Ammon's horn (tissue), 1 donor: ENCODE measurements at regions not wholly inside any gene's neighbourhood (a gene's known extent, or its start where the extent isn't known, plus 50 kb on each side); places are given as distances from the start of the nearest gene placed in this dataset.

Experiments
- DNase-seq: peaks from one replicate; pipeline ENCODE4 v3.0.0-alpha.2; 2016; ENCODE audit warnings: low spot score

DNA sequence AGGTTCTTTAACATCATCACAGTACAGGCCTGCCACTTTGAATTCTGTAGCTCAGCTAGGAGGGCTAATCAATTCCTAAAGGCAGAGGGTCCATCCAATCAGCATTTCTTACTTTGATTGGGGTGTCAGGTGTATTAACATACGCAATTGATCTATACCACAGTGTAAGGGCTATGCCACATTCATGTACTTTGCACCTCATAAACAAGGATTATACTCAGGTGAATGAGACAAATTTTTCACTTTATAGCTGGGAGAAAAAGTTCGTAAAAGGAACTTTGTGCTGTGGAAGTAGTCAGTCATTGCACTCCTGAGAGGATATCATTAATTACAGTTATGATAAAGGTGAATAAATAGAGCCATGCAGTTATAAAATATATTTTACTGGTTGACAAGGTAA is 119.9 kb upstream of the AHR start:
- no peak for DNase-seq

DNA sequence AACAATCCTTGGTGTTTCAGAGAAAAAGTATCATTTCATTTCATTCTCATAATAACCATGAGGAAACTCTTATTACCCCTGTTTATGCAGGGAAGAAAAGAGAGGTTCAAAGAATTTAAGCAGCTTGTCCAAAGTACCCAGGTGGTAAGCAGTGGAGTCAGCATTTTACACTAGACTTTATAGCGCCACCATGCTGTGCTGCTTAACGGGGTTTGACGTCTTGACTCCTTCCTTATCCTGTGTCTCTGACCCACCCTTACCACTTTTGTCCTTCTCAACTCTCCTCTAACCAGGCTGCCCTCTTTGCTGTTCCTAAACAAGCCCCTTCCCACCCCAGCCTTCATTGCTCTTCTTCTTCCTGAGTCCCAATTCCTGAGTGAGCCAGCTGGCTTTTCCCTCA is 117.0 kb upstream of the AHR start:
- no peak for DNase-seq

DNA sequence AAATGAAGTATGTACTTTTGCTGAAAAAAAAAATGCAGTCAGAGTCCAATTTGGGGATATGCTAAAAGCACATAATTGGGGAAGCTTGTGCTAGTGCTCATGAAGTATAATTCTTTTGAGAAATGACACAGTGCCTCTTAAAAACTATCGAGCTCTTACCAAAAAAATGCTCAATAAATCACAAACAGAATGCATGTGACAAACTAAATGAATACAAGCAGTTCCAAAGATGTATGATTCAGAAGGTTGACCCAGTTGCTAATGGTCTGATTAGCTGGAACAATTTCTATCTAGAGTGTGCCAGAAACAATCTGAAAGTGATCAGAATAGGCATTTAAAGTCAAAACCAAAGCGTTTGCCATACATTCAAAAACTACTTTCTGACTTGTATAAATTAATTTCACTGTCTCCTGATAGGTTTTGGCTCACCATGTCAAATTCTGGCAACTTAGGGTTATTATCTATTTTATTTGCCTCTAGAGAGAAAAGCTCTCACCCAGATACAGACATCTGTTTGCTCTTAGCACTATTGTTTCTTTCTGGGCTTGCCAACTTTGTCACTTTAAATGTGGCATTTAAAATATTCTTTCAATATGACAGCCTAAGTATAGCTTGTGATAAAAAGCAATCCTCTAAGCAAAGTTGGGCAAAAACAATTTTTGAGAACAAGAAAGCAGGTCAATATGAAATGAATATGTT is 114.7 kb upstream of the AHR start:
- no peak for DNase-seq

DNA sequence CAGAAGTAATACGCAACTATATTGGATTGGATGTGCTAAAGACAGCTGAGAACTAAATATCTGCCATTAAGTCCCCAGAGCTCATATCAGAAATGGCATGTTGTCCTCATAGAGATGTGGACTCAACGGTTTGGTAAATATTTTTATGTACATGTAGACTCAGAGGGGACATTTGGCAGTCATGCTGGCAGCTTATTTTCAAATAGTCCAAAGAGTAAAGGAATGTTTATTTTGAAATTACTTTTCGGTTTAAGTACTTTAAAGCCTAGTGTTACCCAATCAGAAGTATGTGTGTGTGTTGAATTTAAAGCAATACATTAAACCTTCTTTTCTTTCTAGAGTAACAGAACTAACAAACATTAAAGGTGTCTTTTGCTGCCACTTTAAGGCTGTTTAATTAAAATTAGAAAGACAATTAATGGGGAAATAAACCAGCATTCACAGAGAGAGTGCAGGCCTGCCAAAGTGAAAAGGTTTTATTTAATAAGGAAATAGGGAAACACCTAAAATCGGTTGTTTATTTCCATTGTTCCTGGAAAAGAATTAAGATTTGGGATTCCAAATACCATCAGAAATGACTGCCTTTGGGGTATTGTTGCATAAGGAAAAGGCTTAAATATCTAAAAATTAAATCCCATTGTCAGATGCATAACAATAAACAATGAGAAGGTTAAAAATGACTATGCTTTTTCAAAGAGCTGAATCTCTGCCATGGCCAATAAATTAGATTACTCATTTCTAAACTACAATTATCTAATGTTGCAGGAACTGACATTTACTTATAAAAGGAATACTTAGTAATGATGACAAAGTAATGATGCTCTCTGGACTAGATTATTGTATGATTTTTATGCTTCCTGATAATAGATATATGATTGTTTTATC is 113.4 kb upstream of the AHR start:
- no peak for DNase-seq

DNA sequence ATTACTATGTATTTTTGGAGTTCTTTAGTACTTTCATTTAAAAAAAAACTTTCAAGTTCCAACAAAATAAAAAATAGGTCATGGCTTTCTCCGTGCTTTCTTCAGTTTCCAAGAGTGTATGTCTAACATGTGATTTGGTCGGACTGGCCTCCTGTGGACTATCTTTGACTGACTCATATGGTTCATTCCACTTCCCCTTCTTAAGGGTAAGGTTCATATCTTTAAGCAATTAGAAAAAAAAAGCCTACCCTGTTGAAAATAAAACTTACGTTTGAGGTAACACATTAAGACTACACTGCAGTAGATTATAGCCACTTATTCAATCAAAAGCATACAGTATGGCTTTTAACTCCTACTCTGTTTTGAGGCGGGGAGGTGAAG is 112.8 kb upstream of the AHR start:
- DNase-seq: peak; percentile 20

DNA sequence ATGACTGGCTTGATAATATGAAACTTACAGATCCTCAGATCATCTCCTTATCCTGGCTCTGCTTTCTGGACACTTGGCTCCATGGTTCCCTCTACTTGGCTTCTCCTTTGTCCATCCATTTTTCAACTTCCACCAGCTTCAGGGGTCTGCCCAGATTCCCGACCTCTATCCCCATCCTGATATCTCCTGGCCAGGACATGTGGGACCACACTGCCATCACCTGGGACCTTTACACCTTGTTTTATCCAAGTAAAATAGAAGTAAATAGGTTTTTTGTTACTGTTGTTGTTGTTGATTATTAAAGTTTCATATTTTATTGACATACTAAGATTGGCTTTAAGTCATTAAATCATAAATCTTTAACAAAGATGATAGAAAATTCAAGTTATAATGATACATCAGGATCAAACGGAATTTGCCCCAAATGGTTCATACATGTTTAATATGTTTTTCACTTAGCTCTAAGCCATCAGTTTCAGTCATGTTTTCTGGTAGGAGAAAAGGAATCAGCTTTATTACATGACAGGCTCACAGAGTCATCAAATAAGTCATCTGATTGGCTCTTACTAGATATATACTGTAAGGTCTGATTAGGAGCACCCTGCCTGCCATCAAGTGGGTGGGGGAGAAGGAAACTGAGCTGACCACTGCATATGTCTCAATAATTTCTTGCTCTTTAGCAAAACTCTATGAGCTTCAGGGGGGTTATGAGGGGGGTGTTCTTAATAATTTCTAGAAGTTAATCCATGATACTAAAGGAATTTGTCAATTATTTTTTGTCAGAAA is 111.5 kb upstream of the AHR start:
- no peak for DNase-seq

DNA sequence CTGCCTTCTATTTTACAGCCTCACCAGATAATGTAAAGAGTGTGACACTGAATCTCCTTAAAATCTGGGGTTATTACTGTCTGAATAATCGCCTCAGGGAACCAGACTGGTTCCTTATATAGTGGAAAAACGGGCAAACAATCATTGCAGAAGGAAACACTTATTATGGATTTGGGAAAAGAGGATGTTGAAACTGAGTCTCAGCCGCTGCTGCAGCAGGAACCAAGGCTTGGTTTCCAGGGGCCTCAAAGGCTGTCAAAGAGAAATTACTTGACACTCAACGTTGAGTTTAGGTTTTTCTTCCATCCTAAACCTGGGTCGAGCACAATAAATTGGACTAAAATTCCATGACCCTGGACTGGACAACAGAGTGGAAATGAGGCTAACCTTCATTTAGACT is 103.8 kb upstream of the AHR start:
- DNase-seq: no peak

DNA sequence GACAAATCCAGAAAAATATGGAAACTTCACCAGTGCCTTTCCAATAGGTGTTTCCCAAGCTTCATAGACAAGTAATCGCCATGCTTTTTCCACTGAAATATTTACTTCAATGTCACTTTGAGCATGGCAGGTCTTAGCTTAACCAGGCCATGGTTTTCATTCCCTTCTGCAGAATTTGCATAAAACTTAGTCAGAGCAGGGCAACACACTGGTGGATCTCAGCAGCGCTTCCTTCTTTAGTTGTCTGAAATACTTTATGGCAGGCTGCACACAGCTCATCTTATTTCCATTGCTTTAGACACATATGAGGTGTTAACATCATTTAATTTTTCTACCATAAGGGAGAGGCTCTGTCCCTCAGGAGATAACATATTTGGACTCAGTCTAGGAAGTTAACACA is 102.9 kb upstream of the AHR start:
- no peak for DNase-seq

DNA sequence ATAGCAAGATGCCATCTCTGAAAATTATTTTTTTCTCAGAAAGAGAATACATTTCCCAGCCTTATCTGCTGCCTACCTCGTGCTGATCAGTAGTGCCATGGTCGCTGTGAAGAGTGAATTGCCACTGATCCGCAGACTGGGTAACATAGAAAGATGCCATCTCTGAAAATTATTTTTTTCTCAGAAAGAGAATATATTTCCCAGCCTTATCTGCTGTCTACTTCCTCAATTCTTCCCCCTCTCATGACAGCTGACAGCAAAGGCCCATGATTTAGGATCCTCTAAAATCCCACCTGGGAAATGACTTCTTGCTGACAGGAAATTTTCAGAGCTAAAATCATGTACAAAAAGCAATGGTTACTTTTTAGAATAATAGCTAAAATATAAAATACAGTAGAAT is 92.5 kb upstream of the AHR start:
- no peak for DNase-seq

DNA sequence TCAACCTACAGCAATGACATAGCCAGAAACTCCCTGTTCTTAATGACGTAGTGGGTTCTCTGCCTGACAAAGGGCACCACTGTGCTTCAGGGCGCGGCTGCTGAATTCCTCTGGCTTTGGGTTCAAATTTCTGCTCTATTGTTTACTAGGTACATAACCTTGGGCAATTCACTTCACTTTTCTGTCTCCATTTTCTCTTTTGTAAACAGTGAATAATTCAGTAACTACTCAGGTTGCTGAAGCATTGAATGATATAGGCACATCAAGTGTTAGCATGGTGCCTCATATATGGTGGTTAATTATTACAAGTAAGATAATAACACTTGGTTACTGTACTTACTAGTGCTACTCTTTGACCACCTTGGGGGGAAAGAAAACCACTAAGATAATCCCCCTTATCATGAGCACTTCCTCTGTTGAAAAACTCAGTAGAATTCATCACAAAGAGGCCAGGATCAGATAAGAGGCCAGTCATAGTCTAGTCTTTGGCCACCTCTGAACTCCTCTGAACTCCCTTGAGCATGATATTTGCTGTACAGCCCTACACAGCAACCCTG is 92.0 kb upstream of the AHR start:
- DNase-seq: no peak

DNA sequence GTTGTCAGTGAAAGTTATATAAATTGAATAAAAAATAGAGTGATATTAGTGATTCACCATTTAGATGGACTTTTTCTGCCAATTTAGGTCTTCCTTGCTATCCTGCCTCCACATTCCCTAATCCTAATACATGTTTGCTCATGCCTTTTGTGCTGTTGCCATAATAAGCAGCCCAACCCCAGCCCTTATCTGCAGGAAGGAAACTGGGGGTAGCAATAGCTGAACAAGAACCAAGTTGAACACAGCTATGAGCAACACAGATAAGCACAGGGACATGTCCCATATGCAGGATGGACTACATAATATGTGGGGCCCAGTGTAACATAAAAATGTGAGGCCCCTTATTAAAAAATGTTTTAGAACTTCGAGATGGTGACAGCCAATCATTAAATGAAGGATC is 91.2 kb upstream of the AHR start:
- DNase-seq: no peak

DNA sequence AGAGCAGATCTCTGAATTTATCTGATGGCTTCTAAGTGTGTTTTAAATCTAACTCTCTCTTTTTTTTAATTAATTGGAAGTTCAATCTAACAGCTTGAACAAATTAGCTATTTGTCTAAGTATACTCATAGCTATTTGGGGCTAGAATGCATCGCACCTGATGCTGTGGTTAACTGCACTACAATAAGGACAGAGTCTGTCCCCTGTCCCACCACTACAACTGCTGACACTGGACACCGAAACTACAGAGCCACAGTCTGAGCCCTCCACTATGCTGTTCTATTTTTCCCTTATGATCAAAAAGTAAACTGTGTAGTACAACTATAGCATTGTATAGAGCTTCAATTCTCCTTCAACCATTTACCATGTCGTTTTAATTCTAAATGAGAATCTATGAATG is 89.4 kb upstream of the AHR start:
- DNase-seq: no peak

DNA sequence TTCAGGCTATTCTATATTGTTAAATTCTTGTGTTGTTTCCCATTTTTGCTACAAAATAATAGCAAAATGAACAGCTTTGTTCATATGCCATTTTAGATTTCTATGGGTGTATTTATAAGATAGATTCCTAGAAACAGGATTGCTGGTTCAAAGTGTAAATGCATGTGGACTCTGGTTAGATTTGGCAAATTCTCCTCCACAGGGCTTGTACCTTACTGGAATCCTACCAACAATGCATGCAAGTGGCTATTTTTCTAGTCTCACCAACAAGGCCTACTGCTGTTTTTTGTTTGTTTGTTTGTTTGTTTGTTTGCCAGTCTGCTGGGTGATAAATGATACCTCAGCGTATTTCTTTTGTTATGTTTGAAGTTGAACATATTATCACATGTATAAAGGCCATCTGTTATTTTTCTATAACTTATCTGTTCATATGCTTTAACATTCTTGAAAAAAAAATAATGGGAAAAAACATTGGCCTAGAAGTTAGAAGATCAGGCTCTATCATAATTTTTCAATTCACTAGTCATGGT is 87.1 kb upstream of the AHR start:
- no peak for DNase-seq

DNA sequence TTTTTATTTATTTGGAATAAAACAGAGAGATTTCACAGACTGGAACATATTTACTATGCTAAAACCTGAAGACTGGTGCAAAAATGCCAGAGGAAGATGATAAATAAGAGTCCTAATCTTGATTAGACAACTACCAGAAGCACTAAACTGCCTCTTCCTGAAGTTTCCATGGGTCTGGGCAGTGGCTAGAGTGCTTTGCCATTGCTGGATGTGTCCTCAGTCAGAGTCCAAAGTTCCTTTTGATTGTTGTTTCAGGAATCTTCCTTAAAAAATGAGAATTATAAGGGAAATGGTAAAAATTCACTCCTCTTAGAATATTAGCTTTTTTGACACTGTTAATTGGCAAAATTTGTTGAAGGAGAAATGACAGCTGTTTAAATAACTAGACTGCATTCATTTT is 86.3 kb upstream of the AHR start:
- no peak for DNase-seq

DNA sequence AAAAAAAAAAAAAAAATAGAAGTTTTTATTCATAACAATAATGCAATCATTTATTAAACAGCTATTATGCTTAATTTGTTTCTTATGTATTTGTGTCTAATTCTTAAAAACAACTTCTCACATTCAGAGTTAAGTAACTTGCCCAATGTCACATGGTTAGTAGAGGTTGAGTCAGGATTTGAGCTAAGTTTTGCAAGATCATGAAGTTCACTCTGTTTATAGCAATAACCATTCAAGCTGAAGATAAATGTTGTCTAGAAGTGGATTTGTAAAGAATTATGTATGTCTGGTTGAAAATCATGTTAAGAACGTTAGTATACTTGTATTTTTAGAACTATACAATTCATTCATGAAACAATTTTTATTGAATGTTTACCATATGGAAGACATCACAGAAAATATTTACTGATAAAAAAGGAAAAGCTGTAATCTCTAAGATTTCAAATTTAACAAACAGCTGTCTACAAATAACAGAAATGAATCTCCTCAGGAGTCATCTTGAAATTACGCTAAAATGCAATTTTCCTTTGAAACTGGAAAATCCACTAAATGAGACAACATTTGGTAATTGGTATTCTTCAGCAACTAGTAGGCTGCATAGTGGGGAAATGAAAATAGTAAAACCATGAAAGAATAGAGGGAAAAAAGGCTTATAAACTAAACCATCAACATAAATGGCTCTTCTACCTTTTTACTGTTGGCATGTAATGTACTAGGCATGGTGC is 70.5 kb upstream of the AHR start:
- no peak for DNase-seq

DNA sequence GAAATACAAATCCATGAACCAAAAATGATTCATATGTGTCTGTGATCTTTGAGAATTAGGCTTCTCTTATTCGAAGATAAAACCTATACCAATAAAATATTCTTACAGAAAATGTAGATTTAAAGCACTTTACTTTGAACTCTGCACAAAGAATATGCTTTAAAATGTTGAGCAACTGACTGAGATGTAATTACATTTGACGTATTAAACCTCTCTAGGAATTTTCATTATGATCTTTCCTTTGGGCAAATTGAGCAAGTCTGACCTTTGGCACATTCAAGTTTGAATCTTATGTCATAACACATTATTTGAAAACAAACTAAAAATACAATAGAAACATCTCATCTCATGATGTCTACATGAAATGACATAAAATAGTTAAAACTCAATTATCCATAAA is 69.2 kb upstream of the AHR start:
- DNase-seq: no peak

DNA sequence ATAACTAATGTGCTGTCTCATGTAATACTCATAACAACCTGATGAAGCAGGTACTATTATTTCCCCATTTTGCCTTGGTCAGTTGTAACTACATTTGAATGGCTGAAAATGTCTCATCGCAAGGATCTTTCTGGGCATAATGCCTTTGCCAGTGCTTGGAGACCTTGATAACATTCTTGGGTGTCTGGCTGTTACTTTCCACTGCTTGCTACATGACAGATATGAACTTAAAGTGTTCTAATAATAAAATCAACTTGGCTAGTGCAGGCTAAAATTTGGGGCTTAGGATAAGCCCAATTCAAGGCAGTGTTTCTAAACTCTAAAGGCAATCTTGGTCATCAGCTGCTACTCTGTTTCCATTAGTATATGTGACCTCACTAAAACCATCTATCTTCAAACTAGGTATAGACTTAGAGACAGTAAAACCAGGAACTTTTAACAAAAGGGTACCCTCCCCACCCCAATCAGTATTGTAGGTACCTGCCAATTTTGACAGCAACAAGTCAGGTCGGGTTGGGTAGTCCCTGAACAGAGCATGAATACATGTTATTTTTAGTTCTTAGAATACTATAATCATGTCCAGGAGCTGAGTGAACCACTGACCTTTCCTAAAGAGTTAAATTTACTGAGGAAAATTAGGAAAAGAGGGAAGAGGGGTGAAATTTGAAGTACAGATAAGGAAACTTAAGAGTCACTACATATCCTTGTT is 68.2 kb upstream of the AHR start:
- DNase-seq: no peak

DNA sequence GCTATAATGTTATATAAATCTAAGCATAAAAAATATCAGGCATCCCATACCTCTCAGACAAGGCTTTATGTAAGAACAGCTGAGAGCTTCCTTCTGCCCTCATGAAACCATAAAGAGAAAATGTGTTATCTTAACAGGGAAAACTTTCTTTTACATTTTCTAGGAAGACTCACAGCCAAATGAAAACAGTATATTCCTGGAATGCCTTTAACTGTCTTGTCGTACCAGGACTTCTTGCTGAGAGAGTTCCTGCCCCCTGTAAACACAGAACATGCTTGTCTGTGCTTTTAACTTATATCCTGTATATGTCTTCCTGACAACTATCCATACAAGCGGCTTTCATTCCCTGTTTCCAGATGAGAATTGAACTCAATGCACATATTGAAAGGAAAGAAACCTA is 64.8 kb upstream of the AHR start:
- no peak for DNase-seq

DNA sequence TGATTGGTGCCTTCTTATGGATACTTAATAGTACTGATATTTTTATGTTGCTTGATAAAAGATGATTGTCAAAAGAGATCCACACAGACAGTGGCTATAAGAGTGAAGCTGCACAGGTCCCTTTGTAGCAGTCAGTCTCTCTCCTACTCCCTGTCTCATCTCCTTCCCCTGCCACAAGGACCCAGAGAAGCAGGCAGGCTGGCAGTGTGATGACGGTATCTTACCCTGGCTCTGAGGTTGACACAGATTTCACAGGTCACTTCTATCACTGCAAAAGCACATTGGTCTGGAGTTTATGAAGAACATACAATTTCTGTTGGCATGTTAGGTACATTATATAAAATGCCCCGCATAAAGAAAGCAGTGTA is 64.4 kb upstream of the AHR start:
- peak; percentile 26 for DNase-seq

DNA sequence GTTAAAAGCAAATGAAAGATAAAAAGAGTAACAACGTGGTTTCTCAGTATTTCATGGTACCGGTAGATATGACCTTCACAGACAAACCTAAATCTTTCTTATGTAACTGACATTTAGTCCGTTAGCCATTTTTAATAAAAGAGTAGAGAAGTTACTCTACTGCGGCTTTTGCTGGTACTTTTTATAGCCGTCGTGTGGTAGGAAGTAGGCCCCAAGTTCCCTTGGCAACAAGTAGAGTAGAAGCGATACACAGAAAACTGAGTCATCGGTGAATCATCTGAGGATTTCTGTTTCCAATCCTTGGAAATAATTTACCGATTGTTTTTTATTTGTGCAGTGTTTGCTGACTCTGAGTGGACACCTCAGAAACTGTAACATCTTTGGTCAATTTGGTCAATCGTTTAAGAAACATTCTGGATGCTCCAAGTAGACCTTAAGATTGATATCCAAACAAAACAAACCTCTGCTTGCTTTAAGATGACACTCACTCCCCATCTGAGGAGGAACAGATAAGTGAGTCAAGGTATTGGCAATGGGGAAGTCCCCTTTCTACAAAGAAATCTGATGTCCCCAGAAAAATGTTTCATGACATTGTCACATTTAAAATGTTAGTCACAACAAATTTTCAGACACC is 63.9 kb upstream of the AHR start:
- peak; percentile 76 for DNase-seq

DNA sequence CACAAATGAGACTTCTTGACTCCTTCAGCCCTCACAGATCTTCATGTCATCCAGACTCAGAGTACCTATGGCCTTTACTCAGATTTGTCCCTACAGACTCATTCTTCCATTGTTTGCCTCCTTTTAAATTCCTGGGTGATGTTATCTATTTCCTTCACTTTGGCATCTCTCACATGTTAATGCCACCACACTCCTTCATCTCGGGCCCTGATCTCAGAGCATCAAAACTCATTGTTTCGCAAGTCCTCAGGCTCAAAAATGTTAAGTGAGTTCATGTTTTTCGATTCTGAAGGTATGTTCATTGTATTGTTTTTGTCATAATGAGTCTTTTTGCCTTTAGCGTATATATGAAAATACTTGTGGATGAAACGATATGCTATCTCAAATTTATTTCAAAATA is 62.3 kb upstream of the AHR start:
- no peak for DNase-seq
